Liver (tissue), 8 donors: ENCODE measurements at regions not wholly inside any gene's neighbourhood (a gene's known extent, or its start where the extent isn't known, plus 50 kb on each side); places are given as distances from the start of the nearest gene placed in this dataset.

Source experiments
- DNase-seq: peaks from one replicate; pipeline ENCODE4 v3.0.0-alpha.2; 2017; ENCODE audit warnings: low spot score
- H3K27ac ChIP-seq, 2 donors: one replicate each; pipeline ENCODE4 v1.7.0; 2013; ENCODE audit warnings: inconsistent platforms in 2 of 2, low read length in 2 of 2, control low read depth in 1 of 2, low read depth in 1 of 2, mild to moderate bottlenecking in 1 of 2
- H3K27me3 ChIP-seq, 4 donors: one replicate each; pipeline versions ENCODE4 v1.6.1 to v1.7.0; 2013; ENCODE audit warnings: low read length in 3 of 4, inconsistent platforms in 1 of 4, mild to moderate bottlenecking in 1 of 4, moderate library complexity in 1 of 4; ENCODE audit not compliant: control insufficient read depth in 4 of 4, insufficient read depth in 4 of 4
- H3K36me3 ChIP-seq, 4 donors: one replicate each; pipeline versions ENCODE4 v1.6.1 to v1.7.0; 2013; ENCODE audit warnings: low read length in 3 of 4, mild to moderate bottlenecking in 3 of 4, low read depth in 1 of 4, moderate library complexity in 1 of 4; ENCODE audit not compliant: control insufficient read depth in 4 of 4, insufficient read depth in 3 of 4
- H3K4me1 ChIP-seq, 4 donors: one replicate each; pipeline versions ENCODE4 v1.6.1 to v1.7.0; 2013; ENCODE audit warnings: low read length in 3 of 4, mild to moderate bottlenecking in 3 of 4, moderate library complexity in 1 of 4; ENCODE audit not compliant: control insufficient read depth in 4 of 4, insufficient read depth in 4 of 4
- H3K4me3 ChIP-seq, 3 donors: one replicate each; pipeline versions ENCODE4 v1.6.1 to v1.7.0; 2013; ENCODE audit warnings: low read length in 3 of 3, control low read depth in 1 of 3, low read depth in 1 of 3, mild to moderate bottlenecking in 1 of 3
- H3K9ac ChIP-seq, 2 donors: one replicate each; pipeline ENCODE4 v1.7.0; 2013; ENCODE audit warnings: low read length in 2 of 2, mild to moderate bottlenecking in 2 of 2, moderate library complexity in 2 of 2, control low read depth in 1 of 2, low read depth in 1 of 2
- H3K9me3 ChIP-seq, 4 donors: one replicate each; pipeline versions ENCODE4 v1.6.1 to v1.7.0; 2013; ENCODE audit warnings: low read length in 3 of 4; ENCODE audit not compliant: control insufficient read depth in 4 of 4
- FOXA2 ChIP-seq: IDR thresholded peaks from 2 replicates; pipeline ENCODE4 v1.6.1; 2016; ENCODE audit warnings: antibody characterized with exemption
- GABPA ChIP-seq, 2 donors: IDR thresholded peaks in 1 of 2; conservative IDR thresholded peaks in 1 of 2; 2 replicates each; pipeline ENCODE4 v1.6.1; 2016; ENCODE audit warnings: antibody characterized with exemption in 2 of 2, mild to moderate bottlenecking in 1 of 2, moderate library complexity in 1 of 2
- HNF4A ChIP-seq, 2 donors: conservative IDR thresholded peaks; 2 replicates each; pipeline ENCODE4 v1.6.1; 2016; ENCODE audit warnings: antibody characterized with exemption in 2 of 2, mild to moderate bottlenecking in 2 of 2
- HNF4G ChIP-seq: IDR thresholded peaks from 2 replicates; pipeline ENCODE4 v1.6.1; 2016; ENCODE audit warnings: antibody characterized with exemption
- JUND ChIP-seq, 2 donors: IDR thresholded peaks; 2 replicates each; pipeline ENCODE4 v1.6.1; 2016; ENCODE audit warnings: antibody characterized with exemption in 2 of 2
- RAD21 ChIP-seq, 2 donors: IDR thresholded peaks; 2 replicates each; pipeline ENCODE4 v1.6.1; 2016; ENCODE audit warnings: antibody characterized with exemption in 2 of 2, mild to moderate bottlenecking in 2 of 2
- RXRA ChIP-seq, 2 donors: IDR thresholded peaks; 2 replicates each; pipeline ENCODE4 v1.6.1; 2017 to 2018; ENCODE audit warnings: antibody characterized with exemption in 2 of 2, mild to moderate bottlenecking in 1 of 2
- TAF1 ChIP-seq: conservative IDR thresholded peaks from 2 replicates; pipeline ENCODE4 v1.6.1; 2016; ENCODE audit warnings: antibody characterized with exemption, mild to moderate bottlenecking
- YY1 ChIP-seq: IDR thresholded peaks from 2 replicates; pipeline ENCODE4 v1.6.1; 2016; ENCODE audit warnings: antibody characterized with exemption, mild to moderate bottlenecking
- WGBS: extraction: QIAGEN DNeasy Blood & Tissue Kit; methylation state at CpG from one replicate; pipeline ENCODE4 v1.1.7; 2013; 5-methylcytosine and 5-hydroxymethylcytosine counted together
- TF ChIP-seq, protein P1 (sequence below): IDR thresholded peaks from 2 replicates; pipeline ENCODE4 v1.6.1; 2016; ENCODE audit warnings: antibody characterized with exemption
- TF ChIP-seq, protein P2 (sequence below): IDR thresholded peaks from 2 replicates; pipeline ENCODE4 v1.6.1; 2016; ENCODE audit warnings: antibody characterized with exemption, mild to moderate bottlenecking
- TF ChIP-seq, protein P3 (sequence below): IDR thresholded peaks from 2 replicates; pipeline ENCODE4 v1.6.1; 2016; ENCODE audit warnings: antibody characterized with exemption
- TF ChIP-seq, protein P4 (sequence below): fragments of 150-350 bp; IDR thresholded peaks from 2 replicates; pipeline ENCODE4 v1.5.1; 2017; ENCODE audit warnings: improper control_type of control experiment, low read depth, low read length; ENCODE audit not compliant: missing input control
- donor health status: healthy.
- donor health status: healthy.
- donor health status: healthy.
- donor health status: healthy.
- donor health status: healthy.

DNA sequence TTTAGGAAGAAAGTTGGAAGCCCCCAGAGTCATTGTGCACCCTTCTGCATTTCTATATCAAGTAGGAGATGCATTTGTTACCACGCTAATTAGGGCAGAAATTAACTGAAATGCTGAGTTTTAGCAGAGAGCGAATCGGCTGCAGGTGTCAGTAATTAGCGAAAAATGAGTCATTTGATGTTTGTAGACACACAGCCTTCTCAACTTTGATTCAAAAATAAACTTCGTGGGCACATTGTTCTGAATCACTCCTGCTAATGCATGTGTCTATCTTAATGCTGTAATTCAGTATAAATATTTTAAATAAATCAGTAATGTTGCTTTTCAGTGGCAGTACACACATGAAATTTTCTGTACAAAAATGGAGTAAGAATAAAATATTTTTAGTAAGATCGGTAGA lies 109.5 kb upstream of the CARD11 start (continued):
- TF ChIP-seq, protein P1, sequence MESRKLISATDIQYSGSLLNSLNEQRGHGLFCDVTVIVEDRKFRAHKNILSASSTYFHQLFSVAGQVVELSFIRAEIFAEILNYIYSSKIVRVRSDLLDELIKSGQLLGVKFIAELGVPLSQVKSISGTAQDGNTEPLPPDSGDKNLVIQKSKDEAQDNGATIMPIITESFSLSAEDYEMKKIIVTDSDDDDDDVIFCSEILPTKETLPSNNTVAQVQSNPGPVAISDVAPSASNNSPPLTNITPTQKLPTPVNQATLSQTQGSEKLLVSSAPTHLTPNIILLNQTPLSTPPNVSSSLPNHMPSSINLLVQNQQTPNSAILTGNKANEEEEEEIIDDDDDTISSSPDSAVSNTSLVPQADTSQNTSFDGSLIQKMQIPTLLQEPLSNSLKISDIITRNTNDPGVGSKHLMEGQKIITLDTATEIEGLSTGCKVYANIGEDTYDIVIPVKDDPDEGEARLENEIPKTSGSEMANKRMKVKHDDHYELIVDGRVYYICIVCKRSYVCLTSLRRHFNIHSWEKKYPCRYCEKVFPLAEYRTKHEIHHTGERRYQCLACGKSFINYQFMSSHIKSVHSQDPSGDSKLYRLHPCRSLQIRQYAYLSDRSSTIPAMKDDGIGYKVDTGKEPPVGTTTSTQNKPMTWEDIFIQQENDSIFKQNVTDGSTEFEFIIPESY, result no peak
- TF ChIP-seq JUND (IDR thresholded peaks at IDR 0.05), result no peak

DNA sequence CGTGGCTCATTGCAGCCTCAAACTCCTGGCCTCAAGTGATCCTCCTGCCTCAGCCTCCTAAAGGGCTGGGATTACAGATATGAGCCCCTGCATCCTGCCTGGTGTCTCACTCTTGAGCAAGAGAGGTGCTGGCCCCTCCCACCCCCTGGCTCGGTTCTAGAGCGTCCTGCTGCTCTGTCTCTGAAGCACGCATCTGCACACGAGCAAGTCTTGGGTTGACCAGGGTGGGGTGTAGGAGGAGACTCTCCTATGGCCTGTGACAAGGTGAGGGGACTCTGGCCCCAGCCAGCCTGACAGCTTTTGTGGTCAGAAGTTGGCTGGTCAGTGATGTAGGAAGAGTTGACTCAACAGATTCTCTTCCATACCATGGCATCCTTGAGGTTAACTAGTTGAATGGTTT lies 110.7 kb upstream of the CARD11 start:
- no peaks in the 10 kb centered on the region for H3K27me3 ChIP-seq
- H3K36me3 ChIP-seq, result no peaks in the 10 kb centered on the region
- no peak for DNase-seq
- TF ChIP-seq FOXA2 (no peak), TAF1 (no peak), HNF4A (conservative IDR thresholded peaks at IDR 0.05) (no peak), HNF4G (no peak), GABPA (IDR thresholded peaks at IDR 0.05 in 1 of 2, conservative IDR thresholded peaks at IDR 0.05 in 1 of 2) (no peak), YY1 (no peak), RXRA (IDR thresholded peaks at IDR 0.05) (no peak)
- TF ChIP-seq, protein P2, sequence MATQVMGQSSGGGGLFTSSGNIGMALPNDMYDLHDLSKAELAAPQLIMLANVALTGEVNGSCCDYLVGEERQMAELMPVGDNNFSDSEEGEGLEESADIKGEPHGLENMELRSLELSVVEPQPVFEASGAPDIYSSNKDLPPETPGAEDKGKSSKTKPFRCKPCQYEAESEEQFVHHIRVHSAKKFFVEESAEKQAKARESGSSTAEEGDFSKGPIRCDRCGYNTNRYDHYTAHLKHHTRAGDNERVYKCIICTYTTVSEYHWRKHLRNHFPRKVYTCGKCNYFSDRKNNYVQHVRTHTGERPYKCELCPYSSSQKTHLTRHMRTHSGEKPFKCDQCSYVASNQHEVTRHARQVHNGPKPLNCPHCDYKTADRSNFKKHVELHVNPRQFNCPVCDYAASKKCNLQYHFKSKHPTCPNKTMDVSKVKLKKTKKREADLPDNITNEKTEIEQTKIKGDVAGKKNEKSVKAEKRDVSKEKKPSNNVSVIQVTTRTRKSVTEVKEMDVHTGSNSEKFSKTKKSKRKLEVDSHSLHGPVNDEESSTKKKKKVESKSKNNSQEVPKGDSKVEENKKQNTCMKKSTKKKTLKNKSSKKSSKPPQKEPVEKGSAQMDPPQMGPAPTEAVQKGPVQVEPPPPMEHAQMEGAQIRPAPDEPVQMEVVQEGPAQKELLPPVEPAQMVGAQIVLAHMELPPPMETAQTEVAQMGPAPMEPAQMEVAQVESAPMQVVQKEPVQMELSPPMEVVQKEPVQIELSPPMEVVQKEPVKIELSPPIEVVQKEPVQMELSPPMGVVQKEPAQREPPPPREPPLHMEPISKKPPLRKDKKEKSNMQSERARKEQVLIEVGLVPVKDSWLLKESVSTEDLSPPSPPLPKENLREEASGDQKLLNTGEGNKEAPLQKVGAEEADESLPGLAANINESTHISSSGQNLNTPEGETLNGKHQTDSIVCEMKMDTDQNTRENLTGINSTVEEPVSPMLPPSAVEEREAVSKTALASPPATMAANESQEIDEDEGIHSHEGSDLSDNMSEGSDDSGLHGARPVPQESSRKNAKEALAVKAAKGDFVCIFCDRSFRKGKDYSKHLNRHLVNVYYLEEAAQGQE, result no peak
- TF ChIP-seq, protein P3, sequence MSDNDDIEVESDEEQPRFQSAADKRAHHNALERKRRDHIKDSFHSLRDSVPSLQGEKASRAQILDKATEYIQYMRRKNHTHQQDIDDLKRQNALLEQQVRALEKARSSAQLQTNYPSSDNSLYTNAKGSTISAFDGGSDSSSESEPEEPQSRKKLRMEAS, result no peak
- TF ChIP-seq, protein P4, sequence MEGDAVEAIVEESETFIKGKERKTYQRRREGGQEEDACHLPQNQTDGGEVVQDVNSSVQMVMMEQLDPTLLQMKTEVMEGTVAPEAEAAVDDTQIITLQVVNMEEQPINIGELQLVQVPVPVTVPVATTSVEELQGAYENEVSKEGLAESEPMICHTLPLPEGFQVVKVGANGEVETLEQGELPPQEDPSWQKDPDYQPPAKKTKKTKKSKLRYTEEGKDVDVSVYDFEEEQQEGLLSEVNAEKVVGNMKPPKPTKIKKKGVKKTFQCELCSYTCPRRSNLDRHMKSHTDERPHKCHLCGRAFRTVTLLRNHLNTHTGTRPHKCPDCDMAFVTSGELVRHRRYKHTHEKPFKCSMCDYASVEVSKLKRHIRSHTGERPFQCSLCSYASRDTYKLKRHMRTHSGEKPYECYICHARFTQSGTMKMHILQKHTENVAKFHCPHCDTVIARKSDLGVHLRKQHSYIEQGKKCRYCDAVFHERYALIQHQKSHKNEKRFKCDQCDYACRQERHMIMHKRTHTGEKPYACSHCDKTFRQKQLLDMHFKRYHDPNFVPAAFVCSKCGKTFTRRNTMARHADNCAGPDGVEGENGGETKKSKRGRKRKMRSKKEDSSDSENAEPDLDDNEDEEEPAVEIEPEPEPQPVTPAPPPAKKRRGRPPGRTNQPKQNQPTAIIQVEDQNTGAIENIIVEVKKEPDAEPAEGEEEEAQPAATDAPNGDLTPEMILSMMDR, result no peak
- H3K4me1 ChIP-seq, result no peaks in the 10 kb centered on the region
- H3K9me3 ChIP-seq, result no peaks in the 10 kb centered on the region
- no peak overlapping the region for H3K27ac ChIP-seq
- H3K4me3 ChIP-seq, result no peak overlapping the region
- no peak overlapping the region for H3K9ac ChIP-seq
- WGBS, result 85% methylated on average over 5 of the region's 5 CpGs

DNA sequence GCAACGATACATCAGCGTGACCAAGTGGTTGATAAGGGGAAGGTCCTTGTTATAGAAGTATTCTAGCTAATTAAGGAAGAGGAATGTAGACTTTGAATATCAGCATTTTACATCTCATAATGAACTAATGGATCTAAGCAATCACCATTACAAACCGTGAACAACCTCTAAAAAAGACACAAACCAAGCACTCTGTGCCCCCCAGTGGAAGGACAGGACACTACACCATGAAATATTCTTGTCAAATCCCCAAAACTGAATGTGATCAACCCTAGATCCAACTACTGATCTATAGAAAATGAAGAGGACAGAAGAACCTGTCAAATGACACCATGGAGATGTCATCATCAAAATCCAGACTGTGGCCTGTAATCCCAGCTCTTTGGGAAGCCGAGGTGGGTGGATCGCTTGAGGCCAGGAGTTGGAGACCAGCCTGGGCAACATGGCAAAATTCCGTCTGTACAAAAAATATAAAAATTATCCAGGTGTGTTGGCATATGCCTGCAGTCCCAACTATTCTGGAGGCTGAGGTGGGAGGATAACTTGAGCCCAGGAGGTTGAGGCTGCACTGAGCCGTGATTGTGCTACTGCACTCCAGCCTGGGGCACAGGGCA lies 111.3 kb upstream of the CARD11 start:
- no peak for DNase-seq
- Histone ChIP-seq H3K4me3 (no peak overlapping the region), H3K27ac (no peak overlapping the region), H3K36me3 (no peaks in the 10 kb centered on the region), H3K9ac (no peak overlapping the region), H3K4me1 (no peaks in the 10 kb centered on the region), H3K27me3 (no peaks in the 10 kb centered on the region), H3K9me3 (no peaks in the 10 kb centered on the region)
- WGBS, result 72% methylated on average over 7 of the region's 7 CpGs
- TF ChIP-seq HNF4G, result no peak
- TF ChIP-seq RAD21 (IDR thresholded peaks at IDR 0.05), result peak; percentile 82 to 86
- TF ChIP-seq YY1, result no peak
- TF ChIP-seq, protein P4, result peak; percentile 65
